A549 (cell line): ENCODE measurements at regions not wholly inside any gene's neighbourhood (a gene's known extent, or its start where the extent isn't known, plus 50 kb on each side); places are given as distances from the start of the nearest gene placed in this dataset.

Experiments used
- ATAC-seq, 2 experiments: fragments of 200-7000 bp in 1 of 2; fragments of >200 bp in 1 of 2; cut with Nextera tagmentation in 1 of 2; cut with Tn5 transposase in 1 of 2; 3 replicates each; pipeline versions ENCODE4 v1.8.0 to v1.9.1; 2018 to 2020; ENCODE audit warnings: mild to moderate bottlenecking in 1 of 2, moderate library complexity in 1 of 2
- CTCF ChIA-PET: fragments of 300-600 bp; sonication (Branson Sonifier 250); formaldehyde crosslinking; extraction: SDS; loops from one replicate; lab custom pipeline; 2021; ENCODE audit warnings: antibody characterized with exemption, inconsistent platforms; lab: Yijun Ruan, JAX
- POLR2A ChIA-PET: fragments of 350-600 bp; formaldehyde crosslinking; extraction: SDS; loops from one replicate; lab custom pipeline; 2021; ENCODE audit warnings: antibody characterized with exemption, inconsistent platforms; lab: Yijun Ruan, JAX
- DNase-seq, 2 experiments: peaks; one replicate each; pipeline versions ENCODE4 v3.0.0 to v3.0.0-alpha.2; 2011 to 2016; ENCODE audit warnings: low read depth in 1 of 2, low spot score in 1 of 2
- FAIRE-seq: peaks from 2 replicates; lab custom pipeline; 2011; peaks lifted over from hg19 to GRCh38; lab: Jason Lieb, UNC
- H3K27ac ChIP-seq, 2 experiments: fragments of >200 bp; sonication (Bioruptor Twin); formaldehyde crosslinking; 3 replicates each; pipeline ENCODE4 v1.5.1; 2016 to 2017
- H3K4me1 ChIP-seq: fragments of >200 bp; sonication (Bioruptor Twin); formaldehyde crosslinking; 3 replicates; pipeline ENCODE4 v1.6.1; 2016
- H3K4me2 ChIP-seq: fragments of >200 bp; sonication (Bioruptor Twin); formaldehyde crosslinking; 3 replicates; pipeline ENCODE4 v1.6.1; 2016
- H3K4me3 ChIP-seq: fragments of >200 bp; sonication (Bioruptor Twin); formaldehyde crosslinking; 3 replicates; pipeline ENCODE4 v1.5.1; 2016
- H3K9me3 ChIP-seq: fragments of >200 bp; sonication (Bioruptor Twin); formaldehyde crosslinking; 3 replicates; pipeline ENCODE4 v1.6.1; 2016
- BCL3 ChIP-seq: fragments of >200 bp; sonication (Bioruptor Twin); formaldehyde crosslinking; IDR thresholded peaks from 3 replicates; pipeline ENCODE4 v1.6.1; 2016
- CBX2 ChIP-seq: fragments of 200-600 bp; sonication (generic); IDR thresholded peaks from 2 replicates; pipeline ENCODE4 v1.6.1; 2016; ENCODE audit warnings: low read depth, mild to moderate bottlenecking, borderline replicate concordance
- CBX8 ChIP-seq: fragments of 200-600 bp; sonication (generic); IDR thresholded peaks from 2 replicates; pipeline ENCODE4 v1.6.1; 2016
- CEBPB ChIP-seq, 2 experiments: fragments of >200 bp in 1 of 2; sonication (Bioruptor Twin) in 1 of 2; formaldehyde crosslinking in 1 of 2; IDR thresholded peaks; 2 replicates each; pipeline ENCODE4 v1.6.1; 2012 to 2016
- CHD2 ChIP-seq: fragments of 150-350 bp; IDR thresholded peaks from 2 replicates; pipeline ENCODE4 v1.6.1; 2014; ENCODE audit warnings: low read length; ENCODE audit not compliant: partially characterized antibody
- CHD4 ChIP-seq: fragments of 200-600 bp; sonication (generic); IDR thresholded peaks from 2 replicates; pipeline ENCODE4 v1.6.1; 2016; ENCODE audit warnings: antibody characterized with exemption, mild to moderate bottlenecking, borderline replicate concordance
- EHMT2 ChIP-seq: fragments of 200-600 bp; sonication (generic); IDR thresholded peaks from 2 replicates; pipeline ENCODE4 v1.6.1; 2016; ENCODE audit warnings: antibody characterized with exemption, low read depth, mild to moderate bottlenecking, moderate library complexity
- EP300 ChIP-seq, 2 experiments: fragments of >200 bp; sonication (Bioruptor Twin); formaldehyde crosslinking; IDR thresholded peaks; 2 replicates in 1 of 2; 3 replicates in 1 of 2; pipeline ENCODE4 v1.6.1; 2016 to 2017
- ESRRA ChIP-seq: fragments of 150-350 bp; IDR thresholded peaks from 2 replicates; pipeline ENCODE4 v1.6.1; 2014; ENCODE audit warnings: mild to moderate bottlenecking, low read length, borderline replicate concordance
- HEYL ChIP-seq: fragments of 250-450 bp; sonication (Bioruptor Pico); IDR thresholded peaks from 2 replicates; pipeline ENCODE4 v1.8.0; 2021; ENCODE audit warnings: mild to moderate bottlenecking, moderate library complexity
- HOXA7 ChIP-seq: fragments of 250-450 bp; sonication (Bioruptor Pico); IDR thresholded peaks from 2 replicates; pipeline ENCODE4 v1.5.0; 2020; ENCODE audit warnings: mild to moderate bottlenecking, moderate library complexity
- HOXB13 ChIP-seq: fragments of 250-450 bp; sonication (Bioruptor Pico); IDR thresholded peaks from 2 replicates; pipeline ENCODE4 v1.5.0; 2020; ENCODE audit warnings: low read depth, mild to moderate bottlenecking, moderate library complexity
- KDM1A ChIP-seq: fragments of 200-600 bp; sonication (generic); IDR thresholded peaks from 2 replicates; pipeline ENCODE4 v1.6.1; 2016; ENCODE audit warnings: low read depth, mild to moderate bottlenecking
- MAZ ChIP-seq: fragments of 150-350 bp; IDR thresholded peaks from 2 replicates; pipeline ENCODE4 v1.6.1; 2014; ENCODE audit warnings: antibody characterized with exemption, low read depth, low read length, borderline replicate concordance
- NR3C1 ChIP-seq: fragments of >200 bp; sonication (Bioruptor Twin); formaldehyde crosslinking; IDR thresholded peaks from 3 replicates; pipeline ENCODE4 v1.6.1; 2017
- RARB ChIP-seq: fragments of 250-450 bp; sonication (Bioruptor Pico); IDR thresholded peaks from 2 replicates; pipeline ENCODE4 v1.8.0; 2021; ENCODE audit warnings: mild to moderate bottlenecking, moderate library complexity
- RFX5 ChIP-seq: fragments of 450-650 bp; IDR thresholded peaks from 2 replicates; pipeline ENCODE4 v1.7.1; 2014; ENCODE audit warnings: antibody characterized with exemption, mild to moderate bottlenecking, moderate library complexity
- SREBF2 ChIP-seq: fragments of 450-650 bp; IDR thresholded peaks from 2 replicates; pipeline ENCODE4 v1.6.1; 2014; ENCODE audit warnings: mild to moderate bottlenecking, moderate library complexity
- TP53 ChIP-seq: fragments of 250-450 bp; sonication (Bioruptor Pico); IDR thresholded peaks from 2 replicates; pipeline ENCODE4 v1.5.0; 2021; ENCODE audit warnings: mild to moderate bottlenecking, moderate library complexity
- ZNF302 ChIP-seq: fragments of 250-450 bp; sonication (Bioruptor Pico); IDR thresholded peaks from 2 replicates; pipeline ENCODE4 v1.9.0; 2021; ENCODE audit warnings: inconsistent platforms, mild to moderate bottlenecking, moderate library complexity
- ZSCAN20 ChIP-seq: fragments of 250-450 bp; sonication (Bioruptor Pico); IDR thresholded peaks from 2 replicates; pipeline ENCODE4 v1.8.0; 2022; ENCODE audit warnings: mild to moderate bottlenecking, moderate library complexity
- WGBS: methylation state at CpG from one replicate; pipeline ENCODE4 v1.1.6; 2017; ENCODE audit errors: missing lambda C conversion rate; 5-methylcytosine and 5-hydroxymethylcytosine counted together
- TF ChIP-seq, protein P1 (sequence below): IDR thresholded peaks from 2 replicates; pipeline ENCODE4 v1.6.1; 2012
- TF ChIP-seq, protein P2 (sequence below): fragments of 250-450 bp; sonication (Bioruptor Pico); IDR thresholded peaks from 2 replicates; pipeline ENCODE4 v1.5.0; 2021; ENCODE audit warnings: mild to moderate bottlenecking, moderate library complexity, borderline replicate concordance

- ATAC-seq (no peak), FAIRE-seq (no peak), DNase-seq (no peak)
- Histone ChIP-seq H3K4me3 (no peak overlapping the region), H3K9me3 (no peaks in the 10 kb centered on the region), H3K27ac (no peak overlapping the region), H3K4me1 (no peaks in the 10 kb centered on the region), H3K4me2 (no peak overlapping the region)
- CTCF ChIA-PET: no interaction called here
- no peak for TF ChIP-seq EHMT2
- no peak for TF ChIP-seq EP300 (IDR thresholded peaks at IDR 0.05)
- no peak for TF ChIP-seq TP53 (CRISPR knock-in tag)
- TF ChIP-seq CBX8: no peak
- POLR2A ChIA-PET: no interaction called here
Observed at GRCh38 chr5:100276071-100276470, 259.1 kb upstream of the FAM174A start.

- no peak overlapping the region for H3K4me2 ChIP-seq
- no peak for FAIRE-seq
- H3K4me1 ChIP-seq: no peaks in the 10 kb centered on the region
- CTCF ChIA-PET: no interaction called here
- H3K4me3 ChIP-seq: no peak overlapping the region
- H3K9me3 ChIP-seq: no peaks in the 10 kb centered on the region
- no peak overlapping the region for H3K27ac ChIP-seq
- WGBS: 42% methylated on average over 1 of the region's 1 CpG
- DNase-seq: no peak
- POLR2A ChIA-PET: no interaction called here
- ATAC-seq: no peak
- no peak for TF ChIP-seq CBX2
- TF ChIP-seq, protein P1, sequence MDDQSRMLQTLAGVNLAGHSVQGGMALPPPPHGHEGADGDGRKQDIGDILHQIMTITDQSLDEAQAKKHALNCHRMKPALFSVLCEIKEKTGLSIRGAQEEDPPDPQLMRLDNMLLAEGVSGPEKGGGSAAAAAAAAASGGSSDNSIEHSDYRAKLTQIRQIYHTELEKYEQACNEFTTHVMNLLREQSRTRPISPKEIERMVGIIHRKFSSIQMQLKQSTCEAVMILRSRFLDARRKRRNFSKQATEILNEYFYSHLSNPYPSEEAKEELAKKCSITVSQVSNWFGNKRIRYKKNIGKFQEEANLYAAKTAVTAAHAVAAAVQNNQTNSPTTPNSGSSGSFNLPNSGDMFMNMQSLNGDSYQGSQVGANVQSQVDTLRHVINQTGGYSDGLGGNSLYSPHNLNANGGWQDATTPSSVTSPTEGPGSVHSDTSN: no peak
- TF ChIP-seq HEYL: no peak
- no peak for TF ChIP-seq BCL3
- no peak for TF ChIP-seq ZSCAN20 (CRISPR knock-in tag)
- TF ChIP-seq KDM1A: no peak
- TF ChIP-seq, protein P2, sequence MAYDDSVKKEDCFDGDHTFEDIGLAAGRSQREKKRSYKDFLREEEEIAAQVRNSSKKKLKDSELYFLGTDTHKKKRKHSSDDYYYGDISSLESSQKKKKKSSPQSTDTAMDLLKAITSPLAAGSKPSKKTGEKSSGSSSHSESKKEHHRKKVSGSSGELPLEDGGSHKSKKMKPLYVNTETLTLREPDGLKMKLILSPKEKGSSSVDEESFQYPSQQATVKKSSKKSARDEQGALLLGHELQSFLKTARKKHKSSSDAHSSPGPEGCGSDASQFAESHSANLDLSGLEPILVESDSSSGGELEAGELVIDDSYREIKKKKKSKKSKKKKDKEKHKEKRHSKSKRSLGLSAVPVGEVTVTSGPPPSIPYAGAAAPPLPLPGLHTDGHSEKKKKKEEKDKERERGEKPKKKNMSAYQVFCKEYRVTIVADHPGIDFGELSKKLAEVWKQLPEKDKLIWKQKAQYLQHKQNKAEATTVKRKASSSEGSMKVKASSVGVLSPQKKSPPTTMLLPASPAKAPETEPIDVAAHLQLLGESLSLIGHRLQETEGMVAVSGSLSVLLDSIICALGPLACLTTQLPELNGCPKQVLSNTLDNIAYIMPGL: no peak
- TF ChIP-seq CEBPB (IDR thresholded peaks at IDR 0.05): no peak
- TF ChIP-seq MAZ: no peak
- TF ChIP-seq RARB (CRISPR knock-in tag): no peak
- TF ChIP-seq ESRRA: no peak
- no peak for TF ChIP-seq NR3C1
- no peak for TF ChIP-seq HOXA7 (CRISPR knock-in tag)
- TF ChIP-seq SREBF2: no peak
- TF ChIP-seq CHD4: no peak
Observed at GRCh38 chr5:100275631-100276030, 259.5 kb upstream of the FAM174A start.

- CTCF ChIA-PET: no interaction called here
- FAIRE-seq: no peak
- WGBS: 38% methylated on average over 2 of the region's 2 CpGs
Observed at GRCh38 chr5:100273846-100274580, 261.2 kb upstream of the FAM174A start.

More at GRCh38 chr5:100273846-100274580, 261.2 kb upstream of the FAM174A start:
- no peak overlapping the region for H3K4me3 ChIP-seq
- ATAC-seq: no peak
- H3K9me3 ChIP-seq: no peaks in the 10 kb centered on the region
- no peak for TF ChIP-seq TP53 (CRISPR knock-in tag)
- no peak for TF ChIP-seq NR3C1
- TF ChIP-seq ZNF302 (CRISPR knock-in tag): no peak
- no peak for TF ChIP-seq CHD2
- TF ChIP-seq HOXB13 (CRISPR knock-in tag): no peak
- TF ChIP-seq ZSCAN20 (CRISPR knock-in tag): no peak
- TF ChIP-seq MAZ: no peak
- no peak for TF ChIP-seq RFX5
- TF ChIP-seq CBX2: no peak
- no peak for TF ChIP-seq RARB (CRISPR knock-in tag)
- H3K4me2 ChIP-seq: no peak overlapping the region
- H3K4me1 ChIP-seq: no peaks in the 10 kb centered on the region
- no peak overlapping the region for H3K27ac ChIP-seq
- POLR2A ChIA-PET: no interaction called here
- no peak for DNase-seq
